ENCODE measurements at regions not wholly inside any gene's neighbourhood (a gene's known extent, or its start where the extent isn't known, plus 50 kb on each side); places are given as distances from the start of the nearest gene placed in this dataset.

- DNase-seq (ENCODE audit: low spot score), result no peak
- H3K9me3 ChIP-seq, result no peaks in the 10 kb centered on the region
- no peaks in the 10 kb centered on the region for H3K4me1 ChIP-seq
- H3K27ac ChIP-seq, result no peak overlapping the region
- H3K36me3 ChIP-seq, result no peaks in the 10 kb centered on the region
- TF ChIP-seq, protein P1, sequence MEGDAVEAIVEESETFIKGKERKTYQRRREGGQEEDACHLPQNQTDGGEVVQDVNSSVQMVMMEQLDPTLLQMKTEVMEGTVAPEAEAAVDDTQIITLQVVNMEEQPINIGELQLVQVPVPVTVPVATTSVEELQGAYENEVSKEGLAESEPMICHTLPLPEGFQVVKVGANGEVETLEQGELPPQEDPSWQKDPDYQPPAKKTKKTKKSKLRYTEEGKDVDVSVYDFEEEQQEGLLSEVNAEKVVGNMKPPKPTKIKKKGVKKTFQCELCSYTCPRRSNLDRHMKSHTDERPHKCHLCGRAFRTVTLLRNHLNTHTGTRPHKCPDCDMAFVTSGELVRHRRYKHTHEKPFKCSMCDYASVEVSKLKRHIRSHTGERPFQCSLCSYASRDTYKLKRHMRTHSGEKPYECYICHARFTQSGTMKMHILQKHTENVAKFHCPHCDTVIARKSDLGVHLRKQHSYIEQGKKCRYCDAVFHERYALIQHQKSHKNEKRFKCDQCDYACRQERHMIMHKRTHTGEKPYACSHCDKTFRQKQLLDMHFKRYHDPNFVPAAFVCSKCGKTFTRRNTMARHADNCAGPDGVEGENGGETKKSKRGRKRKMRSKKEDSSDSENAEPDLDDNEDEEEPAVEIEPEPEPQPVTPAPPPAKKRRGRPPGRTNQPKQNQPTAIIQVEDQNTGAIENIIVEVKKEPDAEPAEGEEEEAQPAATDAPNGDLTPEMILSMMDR (IDR thresholded peaks at IDR 0.05), result no peak
- no peaks in the 10 kb centered on the region for H3K27me3 ChIP-seq
- no peak overlapping the region for H3K4me3 ChIP-seq
Measured at GRCh38 chr16:8519179-8519578, 71.1 kb downstream of the TMEM114 start.

GRCh38 chr16:8517280-8517679 lies 73.0 kb downstream of the TMEM114 start:
- H3K27me3 ChIP-seq, result no peaks in the 10 kb centered on the region

GRCh38 chr16:8516471-8516870 lies 73.8 kb downstream of the TMEM114 start:
- no peaks in the 10 kb centered on the region for H3K36me3 ChIP-seq
- no peaks in the 10 kb centered on the region for H3K27me3 ChIP-seq
- H3K27ac ChIP-seq, result no peak overlapping the region
- TF ChIP-seq, protein P1 (IDR thresholded peaks at IDR 0.05), result no peak
- no peaks in the 10 kb centered on the region for H3K9me3 ChIP-seq
- no peak overlapping the region for H3K4me3 ChIP-seq
- no peaks in the 10 kb centered on the region for H3K4me1 ChIP-seq
- no peak for DNase-seq (ENCODE audit: low spot score)

More at GRCh38 chr16:8517280-8517679, 73.0 kb downstream of the TMEM114 start:
- DNase-seq (ENCODE audit: low spot score), result no peak
- Histone ChIP-seq H3K27ac (no peak overlapping the region), H3K9me3 (no peaks in the 10 kb centered on the region), H3K4me1 (no peaks in the 10 kb centered on the region), H3K36me3 (no peaks in the 10 kb centered on the region), H3K4me3 (no peak overlapping the region)
- TF ChIP-seq, protein P1 (IDR thresholded peaks at IDR 0.05), result no peak

- no peak for DNase-seq (ENCODE audit: low spot score)
- H3K4me1 ChIP-seq, result no peaks in the 10 kb centered on the region
- no peak overlapping the region for H3K27ac ChIP-seq
- TF ChIP-seq, protein P1 (IDR thresholded peaks at IDR 0.05), result no peak
- H3K4me3 ChIP-seq, result no peak overlapping the region
- H3K27me3 ChIP-seq, result no peaks in the 10 kb centered on the region
- no peaks in the 10 kb centered on the region for H3K9me3 ChIP-seq
- no peaks in the 10 kb centered on the region for H3K36me3 ChIP-seq
Measured at GRCh38 chr16:8512941-8513624, 77.2 kb downstream of the TMEM114 start.

DNA sequence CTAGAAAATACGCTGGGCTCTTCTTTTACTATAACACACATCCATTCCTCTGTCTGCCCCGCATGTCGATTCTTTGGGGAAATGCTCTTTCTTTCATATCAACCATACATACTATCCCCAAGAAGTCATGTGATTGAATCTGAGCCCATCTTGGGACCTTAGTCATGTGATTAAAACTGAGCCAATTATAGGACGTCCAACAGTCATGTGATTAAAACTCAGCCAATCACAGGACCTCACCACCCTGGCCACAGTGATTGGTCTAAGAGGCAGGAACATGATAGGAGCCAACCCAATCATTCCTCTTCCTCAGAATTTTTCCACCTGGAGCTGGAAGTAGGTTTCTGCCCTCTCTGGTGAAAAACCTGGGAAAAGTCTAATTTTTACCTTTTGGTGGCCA lies 78.8 kb downstream of the TMEM114 start:
- Histone ChIP-seq H3K27ac (no peak overlapping the region), H3K4me3 (no peak overlapping the region), H3K27me3 (no peaks in the 10 kb centered on the region), H3K9me3 (no peaks in the 10 kb centered on the region), H3K36me3 (no peaks in the 10 kb centered on the region), H3K4me1 (no peaks in the 10 kb centered on the region)
- DNase-seq (ENCODE audit: low spot score), result no peak
- TF ChIP-seq, protein P1 (IDR thresholded peaks at IDR 0.05), result no peak

- Histone ChIP-seq H3K9me3 (no peaks in the 10 kb centered on the region), H3K4me3 (no peak overlapping the region), H3K27ac (no peak overlapping the region), H3K36me3 (no peaks in the 10 kb centered on the region), H3K4me1 (no peaks in the 10 kb centered on the region), H3K27me3 (no peaks in the 10 kb centered on the region)
- DNase-seq (ENCODE audit: low spot score), result no peak
- TF ChIP-seq, protein P1 (IDR thresholded peaks at IDR 0.05), result no peak
Measured at GRCh38 chr16:8510160-8510559, 80.2 kb downstream of the TMEM114 start.
